Ovary (tissue), 7 donors: ENCODE measurements at regions not wholly inside any gene's neighbourhood (a gene's known extent, or its start where the extent isn't known, plus 50 kb on each side); places are given as distances from the start of the nearest gene placed in this dataset.

Experiments used
- DNase-seq, 5 donors: peaks; one replicate each; pipeline ENCODE4 v3.0.0-alpha.2; 2019 to 2020
- H3K27ac ChIP-seq, 2 donors: fragments of 200-600 bp; one replicate each; pipeline versions ENCODE4 v1.5.1 to v1.8.0; 2019 to 2022
- H3K27me3 ChIP-seq: fragments of 200-600 bp; one replicate; pipeline ENCODE4 v1.8.0; 2022
- H3K36me3 ChIP-seq: fragments of 200-600 bp; sonication (generic); one replicate; pipeline ENCODE4 v1.5.1; 2019
- H3K4me1 ChIP-seq: one replicate; pipeline ENCODE4 v1.8.1; 2013; ENCODE audit warnings: mild to moderate bottlenecking, moderate library complexity; ENCODE audit not compliant: insufficient read depth
- H3K4me3 ChIP-seq: fragments of 200-600 bp; sonication (generic); one replicate; pipeline ENCODE4 v1.5.1; 2017
- H3K9me3 ChIP-seq, 2 donors: fragments of 200-600 bp in 1 of 2; sonication (generic) in 1 of 2; one replicate each; pipeline versions ENCODE4 v1.5.1 to v1.8.1; 2013 to 2019; ENCODE audit warnings: mild to moderate bottlenecking in 1 of 2, moderate library complexity in 1 of 2
- CTCF ChIP-seq, 3 donors: fragments of 450-650 bp in 2 of 3; fragments of 200-600 bp in 1 of 3; IDR thresholded peaks; one replicate each; pipeline versions ENCODE4 v1.5.1 to v1.8.0; 2016 to 2022; ENCODE audit warnings: antibody characterized with exemption in 3 of 3, mild to moderate bottlenecking in 1 of 3
- EP300 ChIP-seq: sonication (generic); formaldehyde crosslinking; IDR thresholded peaks from one replicate; pipeline ENCODE4 v1.6.1; 2017; ENCODE audit warnings: antibody characterized with exemption
- POLR2A ChIP-seq: fragments of 450-650 bp; IDR thresholded peaks from one replicate; pipeline ENCODE4 v1.6.1; 2017; ENCODE audit warnings: antibody characterized with exemption, mild to moderate bottlenecking, moderate library complexity
- WGBS, 3 donors: extraction: QIAGEN DNeasy Blood & Tissue Kit in 1 of 3; methylation state at CpG; one replicate each; pipeline versions ENCODE4 v1.1.5 to v1.1.7; 2013 to 2017; 5-methylcytosine and 5-hydroxymethylcytosine counted together
- intact Hi-C, 4 donors: fragments of 100-400 bp; cut with DNase I; formaldehyde crosslinking; loops; one replicate each; pipeline versions ENCODE4 v1.11.0 to v1.15.1; 2022 to 2023
- donor health status: DM: no; HTN: no; CAD: no; lungs with moderate emphysema.
- donor health status: DM: no; HTN: no; CAD: no.
- donor health status: Bipolar disorder and iron deficiency.
- donor health status: DM: no; HTN: no; CAD: no.
- donor health status: DM: yes; HTN: yes; CAD: no.

- Histone ChIP-seq H3K9me3 (no peaks in the 10 kb centered on the region), H3K27ac (no peak overlapping the region), H3K27me3 (no peaks in the 10 kb centered on the region), H3K36me3 (no peaks in the 10 kb centered on the region), H3K4me1 (no peaks in the 10 kb centered on the region), H3K4me3 (no peak overlapping the region)
- intact Hi-C loops: no loop called here
- DNase-seq: no peak
- TF ChIP-seq EP300 (no peak), POLR2A (no peak), CTCF (IDR thresholded peaks at IDR 0.05) (no peak)
Observed at GRCh38 chr12:76282744-76283143, 65.5 kb downstream of the BBS10 start.

- intact Hi-C loops: no loop called here
- no peak for DNase-seq
- no peak overlapping the region for H3K4me3 ChIP-seq
- no peaks in the 10 kb centered on the region for H3K4me1 ChIP-seq
- 54 to 71% (median 57%) methylated on average over 4 of the region's 4 CpGs for WGBS, 3 donors
- no peak for TF ChIP-seq EP300
- H3K27ac ChIP-seq: no peak overlapping the region
- H3K27me3 ChIP-seq: no peaks in the 10 kb centered on the region
- no peaks in the 10 kb centered on the region for H3K9me3 ChIP-seq
- no peaks in the 10 kb centered on the region for H3K36me3 ChIP-seq
Observed at GRCh38 chr12:76277480-76277879, 70.7 kb downstream of the BBS10 start.

- DNase-seq: no peak
- H3K4me1 ChIP-seq: no peaks in the 10 kb centered on the region
- intact Hi-C loops: no loop called here
- no peaks in the 10 kb centered on the region for H3K9me3 ChIP-seq
- H3K36me3 ChIP-seq: no peaks in the 10 kb centered on the region
- WGBS, 3 donors: 61 to 64% (median 62%) methylated on average over 4 of the region's 4 CpGs
- TF ChIP-seq CTCF (IDR thresholded peaks at IDR 0.05) (no peak), POLR2A (no peak), EP300 (no peak)
- no peak overlapping the region for H3K27ac ChIP-seq
- no peak overlapping the region for H3K4me3 ChIP-seq
- no peaks in the 10 kb centered on the region for H3K27me3 ChIP-seq
Observed at GRCh38 chr12:76276499-76277151, 71.6 kb downstream of the BBS10 start.

GRCh38 chr12:76275511-76276093 is 72.6 kb downstream of the BBS10 start:
- TF ChIP-seq POLR2A (no peak), EP300 (no peak), CTCF (IDR thresholded peaks at IDR 0.05) (no peak)
- H3K4me1 ChIP-seq: no peaks in the 10 kb centered on the region
- H3K27ac ChIP-seq: no peak overlapping the region
- H3K4me3 ChIP-seq: no peak overlapping the region
- H3K27me3 ChIP-seq: no peaks in the 10 kb centered on the region
- no peaks in the 10 kb centered on the region for H3K36me3 ChIP-seq
- no peaks in the 10 kb centered on the region for H3K9me3 ChIP-seq
- 93 to 95% (median 95%) methylated on average over 5 of the region's 5 CpGs for WGBS, 3 donors
- DNase-seq: no peak
- intact Hi-C loops: no loop called here

GRCh38 chr12:76274420-76275083 is 73.7 kb downstream of the BBS10 start:
- Histone ChIP-seq H3K4me3 (no peak overlapping the region), H3K27ac (no peak overlapping the region), H3K4me1 (no peaks in the 10 kb centered on the region), H3K9me3 (no peaks in the 10 kb centered on the region), H3K27me3 (no peaks in the 10 kb centered on the region), H3K36me3 (no peaks in the 10 kb centered on the region)
- intact Hi-C loops: no loop called here
- WGBS, 3 donors: 78 to 79% (median 79%) methylated on average over 3 of the region's 3 CpGs
- TF ChIP-seq EP300 (no peak), CTCF (IDR thresholded peaks at IDR 0.05) (no peak), POLR2A (no peak)
- DNase-seq: no peak
